NB4 (cell line): ENCODE measurements at regions not wholly inside any gene's neighbourhood (a gene's known extent, or its start where the extent isn't known, plus 50 kb on each side); places are given as distances from the start of the nearest gene placed in this dataset.

Source experiments
- DNase-seq: peaks from one replicate; pipeline ENCODE4 v3.0.0; 2010; ENCODE audit warnings: low read depth
- H3K4me3 ChIP-seq: one replicate; pipeline ENCODE4 v1.5.1; 2011; ENCODE audit warnings: mild to moderate bottlenecking, low read depth, low read length, moderate library complexity
- MYC ChIP-seq: IDR thresholded peaks from 2 replicates; pipeline ENCODE4 v1.6.1; 2011; ENCODE audit warnings: low read depth, low read length
- POLR2A ChIP-seq: IDR thresholded peaks from 2 replicates; pipeline ENCODE4 v1.6.1; 2011; ENCODE audit warnings: mild to moderate bottlenecking; ENCODE audit not compliant: insufficient read length; ENCODE audit errors: extremely low read depth
- TF ChIP-seq, protein P1 (sequence below): IDR thresholded peaks from one replicate; pipeline ENCODE4 v1.5.1; 2012; ENCODE audit warnings: low read depth, low read length
- TF ChIP-seq, protein P2 (sequence below): IDR thresholded peaks from 2 replicates; pipeline ENCODE4 v1.6.1; 2011; ENCODE audit warnings: low read depth, low read length

DNA sequence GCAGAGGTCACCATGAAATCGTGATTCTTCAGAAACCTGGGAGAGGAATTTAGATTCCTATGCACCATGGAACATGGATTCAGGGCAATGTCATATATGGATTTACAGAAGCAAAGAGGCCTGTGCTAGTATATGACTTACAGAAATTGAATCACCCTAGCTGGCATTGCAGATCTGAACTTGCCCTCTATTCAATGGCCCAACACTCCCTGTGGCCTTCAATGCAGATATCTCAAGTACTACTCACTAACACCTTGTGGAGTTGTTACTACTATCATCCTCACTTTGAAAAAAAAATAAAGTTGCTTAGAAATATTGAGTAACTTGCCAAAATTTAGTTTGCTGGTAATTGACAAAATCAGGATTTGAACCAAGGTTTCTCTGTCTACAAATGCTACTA, 305.4 kb upstream of the SLITRK1 start:
- no peak overlapping the region for H3K4me3 ChIP-seq
- no peak for DNase-seq
- TF ChIP-seq MYC (no peak), POLR2A (no peak)
- TF ChIP-seq, protein P1, sequence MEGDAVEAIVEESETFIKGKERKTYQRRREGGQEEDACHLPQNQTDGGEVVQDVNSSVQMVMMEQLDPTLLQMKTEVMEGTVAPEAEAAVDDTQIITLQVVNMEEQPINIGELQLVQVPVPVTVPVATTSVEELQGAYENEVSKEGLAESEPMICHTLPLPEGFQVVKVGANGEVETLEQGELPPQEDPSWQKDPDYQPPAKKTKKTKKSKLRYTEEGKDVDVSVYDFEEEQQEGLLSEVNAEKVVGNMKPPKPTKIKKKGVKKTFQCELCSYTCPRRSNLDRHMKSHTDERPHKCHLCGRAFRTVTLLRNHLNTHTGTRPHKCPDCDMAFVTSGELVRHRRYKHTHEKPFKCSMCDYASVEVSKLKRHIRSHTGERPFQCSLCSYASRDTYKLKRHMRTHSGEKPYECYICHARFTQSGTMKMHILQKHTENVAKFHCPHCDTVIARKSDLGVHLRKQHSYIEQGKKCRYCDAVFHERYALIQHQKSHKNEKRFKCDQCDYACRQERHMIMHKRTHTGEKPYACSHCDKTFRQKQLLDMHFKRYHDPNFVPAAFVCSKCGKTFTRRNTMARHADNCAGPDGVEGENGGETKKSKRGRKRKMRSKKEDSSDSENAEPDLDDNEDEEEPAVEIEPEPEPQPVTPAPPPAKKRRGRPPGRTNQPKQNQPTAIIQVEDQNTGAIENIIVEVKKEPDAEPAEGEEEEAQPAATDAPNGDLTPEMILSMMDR, result no peak
- TF ChIP-seq, protein P2, sequence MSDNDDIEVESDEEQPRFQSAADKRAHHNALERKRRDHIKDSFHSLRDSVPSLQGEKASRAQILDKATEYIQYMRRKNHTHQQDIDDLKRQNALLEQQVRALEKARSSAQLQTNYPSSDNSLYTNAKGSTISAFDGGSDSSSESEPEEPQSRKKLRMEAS, result no peak

DNA sequence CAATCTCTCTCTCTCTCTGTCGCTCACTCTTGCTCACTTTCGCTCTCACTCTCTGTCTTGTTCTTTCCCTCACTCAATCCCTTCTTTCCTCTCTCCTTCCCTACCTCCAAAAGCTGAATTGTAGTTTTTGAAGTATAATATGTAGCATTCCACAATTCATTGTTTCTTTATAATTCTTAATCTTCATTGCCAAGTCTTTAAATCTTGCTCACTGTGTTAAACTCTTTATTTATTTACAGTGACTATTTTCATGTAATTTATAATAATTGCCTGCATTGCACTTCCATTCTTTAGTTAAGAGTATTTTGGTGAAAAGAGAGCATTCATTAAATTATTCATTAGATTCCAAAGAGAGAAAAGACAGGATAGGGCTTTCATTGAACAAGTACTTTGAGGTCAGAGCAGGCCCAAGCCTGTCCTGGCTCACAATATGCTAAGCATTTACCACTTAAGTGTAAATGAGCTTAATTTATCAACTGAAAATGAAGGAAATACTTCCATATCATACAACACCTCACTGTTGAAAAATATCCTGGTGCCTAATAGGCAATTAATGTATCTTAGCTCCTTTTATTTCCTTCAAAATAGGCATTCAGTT, 257.4 kb upstream of the SLITRK1 start:
- no peak overlapping the region for H3K4me3 ChIP-seq
- no peak for DNase-seq
- TF ChIP-seq POLR2A (no peak), MYC (no peak)
- TF ChIP-seq, protein P2, result no peak

DNA sequence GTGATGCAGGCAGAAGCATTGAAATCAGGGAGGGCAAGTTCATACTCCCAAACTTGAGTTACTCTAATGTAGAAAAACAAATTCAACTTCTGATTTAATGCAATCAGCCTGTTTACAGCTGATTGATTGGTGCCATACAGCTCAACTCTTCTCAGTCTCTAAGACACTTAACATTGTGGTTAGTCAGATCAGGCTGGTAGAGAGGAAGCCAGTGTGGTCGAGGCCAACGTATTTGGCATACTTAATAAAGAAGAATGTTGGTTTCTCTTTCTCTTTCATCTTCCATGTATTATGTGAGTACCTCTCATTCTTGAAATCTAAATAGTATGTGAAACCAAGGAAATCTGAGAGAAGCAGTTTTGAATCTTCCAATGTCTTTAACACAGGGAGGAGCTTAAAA, 255.0 kb upstream of the SLITRK1 start:
- TF ChIP-seq, protein P1, result no peak
- TF ChIP-seq, protein P2, result no peak
- peak; percentile 62 for DNase-seq
- peak overlapping the region; percentile 26 for H3K4me3 ChIP-seq

DNA sequence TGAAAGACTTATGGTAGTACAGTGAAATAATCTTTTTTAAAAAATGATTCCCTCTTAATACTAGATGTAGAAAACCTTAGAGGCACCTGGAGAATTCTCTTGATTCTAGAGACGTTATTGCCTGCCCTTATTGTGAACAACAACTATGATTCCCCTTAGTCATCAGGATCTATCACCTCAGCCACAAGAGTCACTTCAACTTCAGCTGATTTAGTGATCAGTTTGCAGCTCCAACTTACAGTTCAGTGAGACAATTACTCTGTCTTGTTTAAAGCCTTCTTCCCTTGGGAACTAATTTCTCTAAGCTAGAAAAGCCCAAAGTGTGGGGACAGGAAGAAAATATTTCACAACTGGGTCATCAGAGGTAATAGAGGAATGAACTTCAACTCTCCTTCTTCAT, 254.3 kb upstream of the SLITRK1 start:
- no peak overlapping the region for H3K4me3 ChIP-seq
- peak; percentile 38 for DNase-seq

DNA sequence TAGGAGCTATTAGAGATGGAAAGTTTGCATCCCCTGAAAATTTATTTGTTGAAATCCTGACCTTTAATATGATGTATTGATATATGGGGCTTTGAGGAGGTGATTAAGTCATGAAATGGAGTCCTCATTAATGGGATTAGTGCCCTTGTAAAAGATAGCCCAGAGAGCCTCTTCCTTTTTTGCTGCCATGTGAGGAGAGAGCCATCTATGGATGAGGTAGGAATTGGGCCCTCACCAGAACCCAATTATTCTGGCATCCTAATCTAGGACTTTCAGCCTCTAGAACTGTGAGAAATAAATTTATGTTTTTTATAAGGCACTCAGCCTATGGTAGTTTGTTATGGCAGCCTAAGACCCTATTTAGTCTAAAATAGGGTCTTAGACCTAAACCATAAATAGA, 250.2 kb upstream of the SLITRK1 start:
- H3K4me3 ChIP-seq, result no peak overlapping the region
- DNase-seq, result no peak
- TF ChIP-seq, protein P2, result no peak
- no peak for TF ChIP-seq MYC
- TF ChIP-seq, protein P1, result no peak
- TF ChIP-seq POLR2A, result no peak

More for the DNA sequence above, 254.3 kb upstream of the SLITRK1 start:
- TF ChIP-seq, protein P2, result no peak
- TF ChIP-seq POLR2A (no peak), MYC (no peak)
- TF ChIP-seq, protein P1, result no peak

DNA sequence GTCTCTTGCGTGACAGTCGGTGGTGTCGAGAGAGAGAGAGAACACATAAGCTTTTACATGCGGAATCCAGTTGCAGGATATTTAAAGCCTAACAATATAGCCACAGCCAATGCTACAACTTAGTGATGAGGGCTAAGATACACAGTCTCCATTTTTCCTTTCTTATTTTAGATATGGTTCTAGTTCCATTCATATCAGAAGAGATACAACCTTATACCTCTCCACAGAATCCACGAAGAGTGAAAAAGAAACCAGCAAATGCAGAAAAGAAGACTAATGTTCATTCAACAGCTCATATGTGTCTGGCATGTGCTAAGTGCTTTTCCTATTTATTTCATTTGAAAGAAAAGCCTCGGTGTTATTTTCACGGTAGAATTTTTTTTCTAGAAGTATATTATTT, 249.0 kb upstream of the SLITRK1 start:
- H3K4me3 ChIP-seq, result no peak overlapping the region
- TF ChIP-seq MYC (no peak), POLR2A (no peak)
- TF ChIP-seq, protein P1, result no peak
- TF ChIP-seq, protein P2, result no peak
- DNase-seq, result no peak
